AG04450 (cell line): ENCODE measurements at regions not wholly inside any gene's neighbourhood (a gene's known extent, or its start where the extent isn't known, plus 50 kb on each side); places are given as distances from the start of the nearest gene placed in this dataset.

Experiments used
- CTCF ChIA-PET: fragments of 300-600, 350-600 bp; formaldehyde crosslinking; extraction: SDS; loops from one replicate; lab custom pipeline; 2022; ENCODE audit warnings: antibody characterized with exemption, inconsistent platforms; lab: Charles Lee
- POLR2A ChIA-PET: fragments of 350-600 bp; formaldehyde crosslinking; extraction: SDS; loops from one replicate; lab custom pipeline; 2021; ENCODE audit warnings: antibody characterized with exemption, inconsistent platforms; lab: Yijun Ruan, JAX
- DNase-seq: peaks from one replicate; pipeline ENCODE4 v3.0.0-alpha.2; 2011; ENCODE audit warnings: low read depth, low spot score
- H3K27ac ChIP-seq: one replicate; pipeline ENCODE4 v1.5.1; 2012; ENCODE audit warnings: low read depth, low read length, control low read depth
- H3K27me3 ChIP-seq: one replicate; pipeline ENCODE4 v1.6.0; 2012; ENCODE audit warnings: low read length; ENCODE audit not compliant: control insufficient read depth, insufficient read depth
- H3K4me3 ChIP-seq: 2 replicates; pipeline ENCODE4 v1.5.1; 2011; ENCODE audit warnings: mild to moderate bottlenecking, low read depth, low read length, control low read depth
- H3K9me3 ChIP-seq: 2 replicates; pipeline ENCODE4 v1.5.1; 2012; ENCODE audit warnings: low read length; ENCODE audit not compliant: control insufficient read depth, insufficient read depth
- CTCF ChIP-seq: IDR thresholded peaks from 2 replicates; pipeline ENCODE4 v1.5.1; 2011; ENCODE audit warnings: low read depth, low read length, control low read depth, inconsistent platforms

GRCh38 chr3:13237776-13238490, 164.7 kb upstream of the IQSEC1 start:
- no peak for TF ChIP-seq CTCF
- no peak for DNase-seq
- Histone ChIP-seq H3K9me3 (no peaks in the 10 kb centered on the region), H3K27ac (no peak overlapping the region), H3K27me3 (peaks cover 19% of the 10 kb centered on the region), H3K4me3 (no peak overlapping the region)
- ChIA-PET POLR2A (no interaction called here), CTCF (interaction anchor here (0.5 kb wide), 1 partner anchor 36 kb away, joined by 3 read pairs; no protein-coding TSS in a partner anchor)

DNA sequence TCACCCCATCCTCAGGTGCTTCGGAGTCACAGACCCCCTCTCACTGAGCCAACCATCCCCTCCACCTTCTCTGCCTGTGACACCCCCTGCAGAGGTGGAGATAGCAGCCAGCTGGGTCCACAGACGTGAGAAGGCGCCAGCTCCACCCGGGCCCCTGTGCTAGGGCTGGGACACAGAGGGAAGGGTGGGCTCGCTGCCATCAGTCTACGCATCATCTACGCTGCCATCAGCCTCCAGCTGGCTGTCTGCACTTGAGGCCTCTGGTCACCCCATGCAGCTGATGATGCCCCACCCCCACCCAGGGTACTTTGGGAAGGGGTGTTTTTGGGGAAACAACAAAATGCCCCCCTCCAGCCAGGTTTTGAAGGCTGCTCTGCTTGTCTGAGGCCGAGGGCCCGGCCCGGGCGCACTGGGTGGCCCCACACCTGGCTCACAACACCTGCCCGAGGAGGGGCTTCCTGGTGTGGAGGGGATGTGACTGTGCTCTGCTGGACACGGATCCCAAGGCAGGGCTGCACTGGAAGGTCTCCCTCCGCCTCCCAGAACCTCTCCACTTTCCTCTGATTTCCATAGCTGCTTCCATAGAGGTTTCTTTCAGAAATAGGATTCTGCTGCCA, 163.4 kb upstream of the IQSEC1 start:
- POLR2A ChIA-PET = no interaction called here
- Histone ChIP-seq H3K27ac (no peak overlapping the region), H3K4me3 (no peak overlapping the region), H3K9me3 (no peaks in the 10 kb centered on the region), H3K27me3 (peaks cover 22% of the 10 kb centered on the region)
- CTCF ChIA-PET = no interaction called here
- DNase-seq = no peak
- TF ChIP-seq CTCF = no peak

DNA sequence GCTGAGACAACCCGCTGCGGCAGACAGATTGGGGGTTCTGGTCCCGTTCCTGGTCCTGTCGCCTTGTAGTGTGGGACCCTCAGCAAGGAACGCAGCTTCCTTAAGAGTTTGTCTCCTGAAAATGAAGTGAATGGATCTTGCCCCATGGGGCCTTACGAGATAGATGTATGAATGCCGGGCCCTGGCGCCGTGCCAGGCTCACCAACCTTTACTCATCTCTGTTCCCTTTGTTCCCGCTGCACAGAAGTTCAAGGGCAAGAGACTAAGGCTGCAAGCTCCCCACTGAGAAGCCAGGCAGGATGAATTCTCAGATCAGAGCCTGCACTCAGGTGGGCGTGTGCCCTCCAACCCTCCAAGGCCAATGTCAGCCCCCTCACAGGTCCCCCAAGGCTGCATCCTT, 162.7 kb upstream of the IQSEC1 start:
- ChIA-PET POLR2A (no interaction called here), CTCF (no interaction called here)
- H3K27ac ChIP-seq = no peak overlapping the region
- no peak for TF ChIP-seq CTCF
- peaks cover 22% of the 10 kb centered on the region for H3K27me3 ChIP-seq
- no peak for DNase-seq
- no peaks in the 10 kb centered on the region for H3K9me3 ChIP-seq
- no peak overlapping the region for H3K4me3 ChIP-seq

GRCh38 chr3:13235079-13235478, 161.8 kb upstream of the IQSEC1 start:
- DNase-seq = no peak
- TF ChIP-seq CTCF = no peak
- H3K27me3 ChIP-seq = peaks cover 22% of the 10 kb centered on the region
- ChIA-PET CTCF (no interaction called here), POLR2A (no interaction called here)
- H3K9me3 ChIP-seq = no peaks in the 10 kb centered on the region
- no peak overlapping the region for H3K4me3 ChIP-seq
- H3K27ac ChIP-seq = no peak overlapping the region

DNA sequence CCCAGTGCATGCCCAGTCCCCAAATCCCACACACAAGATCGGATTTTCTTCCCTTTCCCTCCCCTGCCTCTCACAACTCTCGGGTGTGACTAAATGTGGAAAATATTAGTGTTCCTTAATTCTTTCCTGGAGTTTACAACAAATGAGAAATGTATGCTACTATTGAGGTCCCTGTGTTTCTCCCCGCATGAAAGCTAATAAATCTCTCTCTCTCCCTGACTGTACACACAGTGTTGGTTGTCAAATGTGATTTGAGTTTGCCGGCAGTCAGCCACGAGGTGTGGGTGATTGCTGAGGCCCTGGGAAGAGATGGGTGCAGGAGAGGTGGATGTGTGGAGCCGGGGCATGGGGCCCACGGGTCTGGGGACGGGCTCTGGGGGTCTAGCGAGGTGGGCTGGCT, 161.4 kb upstream of the IQSEC1 start:
- no peak overlapping the region for H3K27ac ChIP-seq
- ChIA-PET POLR2A (no interaction called here), CTCF (no interaction called here)
- peaks cover 22% of the 10 kb centered on the region for H3K27me3 ChIP-seq
- no peaks in the 10 kb centered on the region for H3K9me3 ChIP-seq
- DNase-seq = no peak
- H3K4me3 ChIP-seq = no peak overlapping the region
- no peak for TF ChIP-seq CTCF
